Medulla oblongata (tissue), 1 donor: ENCODE measurements at regions not wholly inside any gene's neighbourhood (a gene's known extent, or its start where the extent isn't known, plus 50 kb on each side); places are given as distances from the start of the nearest gene placed in this dataset.
A peak's percentile ranks its signal among the peaks of the same experiment; 100 is the strongest.
"Not testable (repeated sequence)": the region's sequence is repeated elsewhere in the genome, so short reads cannot be mapped to it uniquely, and the experiment has no call there.

ENCODE experiments used
- DNase-seq: peaks from one replicate; pipeline ENCODE4 v3.0.0-alpha.2; 2015; ENCODE audit errors: extremely low spot score

- not testable (repeated sequence) for DNase-seq
These were observed 63.3 kb upstream of the CEP78 start for GRCh38 chr9:78172610-78173009.

DNA sequence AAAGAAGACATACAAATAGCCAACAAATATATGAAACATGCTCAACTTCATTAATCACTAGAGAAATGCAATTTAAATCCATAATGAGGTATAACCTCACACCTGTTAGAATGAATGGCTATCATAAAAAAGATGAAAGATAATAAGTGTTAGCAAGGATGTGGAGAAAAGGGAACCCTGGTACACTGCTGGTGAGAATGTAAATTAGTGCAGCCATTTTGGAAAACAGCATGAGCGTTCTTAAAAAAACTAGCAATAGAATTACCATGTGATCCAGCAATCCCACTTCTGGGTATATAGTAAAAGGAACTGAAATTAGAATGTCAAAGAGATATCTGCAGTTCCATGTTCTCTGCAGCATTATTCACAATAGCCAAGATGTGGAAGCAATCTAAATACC, 64.2 kb upstream of the CEP78 start:
- DNase-seq: no peak

DNA sequence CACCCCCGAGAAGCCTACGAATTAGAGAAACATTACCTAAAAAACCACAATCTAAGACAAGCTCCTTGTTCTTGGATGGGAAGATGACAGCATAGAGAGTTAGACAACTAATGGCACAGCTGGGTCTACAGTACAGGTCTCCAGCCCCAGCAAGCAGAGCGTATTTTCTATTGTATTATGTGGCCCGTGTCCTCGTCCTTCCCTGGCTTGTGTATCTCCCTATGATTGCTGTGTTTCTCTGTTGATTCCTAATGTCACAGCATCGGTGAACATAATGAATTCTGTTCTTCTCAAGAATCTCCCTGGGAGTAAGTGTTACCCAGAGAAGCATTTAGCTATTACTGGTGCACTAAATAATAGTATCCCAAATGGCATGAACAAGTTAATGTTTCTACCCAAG, 66.8 kb upstream of the CEP78 start:
- DNase-seq: no peak

GRCh38 chr9:78167356-78167755, 68.5 kb upstream of the CEP78 start:
- no peak for DNase-seq

- DNase-seq: no peak
These were observed 72.0 kb upstream of the CEP78 start for GRCh38 chr9:78163834-78164233.

- no peak for DNase-seq
These were observed 77.6 kb upstream of the CEP78 start for GRCh38 chr9:78158286-78158685.

DNA sequence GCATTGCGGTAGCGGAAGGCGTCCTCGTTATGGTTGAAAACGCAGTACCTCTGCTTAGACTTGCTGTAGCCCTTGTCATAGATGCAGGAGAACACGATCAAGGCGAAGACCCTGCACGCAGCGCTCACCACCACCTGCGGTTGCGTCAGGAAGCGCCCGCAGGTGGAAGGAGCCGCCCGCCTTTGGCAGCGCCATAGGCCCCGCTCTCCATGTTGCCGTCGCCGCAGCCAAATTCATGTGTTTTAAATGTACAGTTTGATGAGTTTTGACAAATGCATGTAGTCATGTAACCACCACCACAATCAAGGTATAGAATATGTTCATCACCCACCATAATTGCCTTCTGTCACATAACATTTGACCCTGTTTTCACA, 84.9 kb upstream of the CEP78 start:
- DNase-seq: no peak

DNA sequence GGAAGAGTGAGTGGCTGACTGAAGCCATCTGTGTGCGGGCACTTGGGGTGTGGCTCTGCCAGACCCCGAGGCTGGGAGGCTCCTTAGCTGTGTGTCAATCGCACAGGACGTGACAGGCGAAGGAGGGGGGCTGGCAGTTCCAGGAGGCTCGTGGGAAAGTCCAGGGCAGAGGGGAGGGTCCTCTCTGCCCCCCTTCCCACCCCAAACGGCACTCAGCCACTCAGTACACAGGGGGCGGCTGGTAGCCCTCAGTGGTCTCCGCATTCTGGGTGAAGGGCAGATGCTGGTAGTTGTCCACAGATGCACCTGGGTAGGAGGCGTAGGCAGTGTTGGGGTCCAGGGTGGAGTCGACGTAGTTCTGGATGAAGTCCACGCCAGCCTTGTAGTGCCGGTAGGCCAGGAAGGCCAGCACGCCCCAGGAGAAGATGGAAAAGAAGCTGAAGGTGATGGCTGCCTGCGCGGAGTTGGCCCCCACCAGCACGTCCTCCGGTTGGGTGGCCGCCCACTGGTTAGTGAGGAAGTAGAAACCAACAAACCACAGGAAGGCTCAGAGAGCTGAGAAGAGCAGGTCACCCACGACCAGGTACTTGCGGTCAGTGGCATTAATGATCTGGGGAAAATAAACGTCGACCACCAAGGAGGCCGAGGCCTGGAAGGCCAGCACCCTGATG, 85.4 kb upstream of the CEP78 start:
- no peak for DNase-seq

GRCh38 chr9:78149702-78150291, 86.1 kb upstream of the CEP78 start:
- DNase-seq: no peak

- no peak for DNase-seq
These were observed 89.6 kb upstream of the CEP78 start for GRCh38 chr9:78146241-78146640.

DNA sequence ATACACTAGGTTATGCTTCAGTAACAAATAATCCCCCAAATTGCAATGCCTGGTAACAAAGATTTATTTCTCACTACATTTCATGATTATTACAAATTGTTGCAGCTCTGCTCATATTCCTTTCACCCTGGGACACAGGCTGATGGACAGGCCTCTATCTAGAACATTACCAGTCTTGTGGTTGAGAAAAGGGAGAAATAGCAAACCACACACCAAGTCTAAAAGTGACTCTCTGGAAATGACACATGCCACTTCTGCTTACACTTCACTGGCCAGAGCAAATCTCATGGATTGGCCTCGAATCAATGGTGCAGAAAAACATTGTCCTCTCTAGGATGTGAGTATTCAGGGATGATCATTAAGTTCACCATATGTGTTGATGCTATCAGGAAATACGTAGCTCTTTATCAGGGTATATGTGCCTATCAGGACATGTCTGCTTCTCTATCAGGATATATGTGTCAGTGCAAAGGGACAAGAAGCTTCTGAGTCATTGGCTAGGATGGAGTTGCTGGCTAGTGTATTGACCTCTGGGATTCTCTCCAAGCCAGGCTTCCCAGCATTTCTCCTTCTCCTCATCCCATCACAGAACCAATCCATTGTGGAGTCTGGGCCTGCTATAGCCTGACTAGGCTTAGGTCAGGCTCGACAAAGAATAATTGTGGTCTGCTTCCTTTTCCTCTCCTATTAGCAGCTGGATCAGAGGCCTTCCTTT, 91.1 kb upstream of the CEP78 start:
- DNase-seq: peak; percentile 57

DNA sequence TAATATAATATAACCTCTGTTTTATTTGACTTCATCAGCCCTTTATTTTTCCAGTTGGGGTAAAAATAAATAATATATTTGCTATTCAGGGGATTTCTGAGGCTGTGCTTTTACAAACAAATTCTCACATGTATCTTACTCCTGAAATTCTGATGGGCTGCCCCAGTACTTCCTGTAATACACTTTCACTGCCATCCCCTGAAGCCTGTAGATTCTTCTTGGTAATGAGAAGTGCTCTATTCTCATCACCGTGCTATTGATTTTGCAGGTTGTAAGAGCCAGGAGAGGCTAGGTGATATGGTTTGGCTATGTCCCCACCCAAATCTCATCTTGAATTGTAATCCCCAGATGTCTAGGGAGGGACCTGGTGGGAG, 91.9 kb upstream of the CEP78 start:
- no peak for DNase-seq

- DNase-seq: no peak
These were observed 92.4 kb upstream of the CEP78 start for GRCh38 chr9:78143281-78144007.

GRCh38 chr9:78142264-78142663, 93.6 kb upstream of the CEP78 start:
- not testable (repeated sequence) for DNase-seq

- no peak for DNase-seq
These were observed 102.1 kb upstream of the CEP78 start for GRCh38 chr9:78133751-78134150.

- DNase-seq: peak; percentile 29
These were observed 101.1 kb upstream of the GNAQ start for GRCh38 chr9:78132701-78133058.

- DNase-seq: peak; percentile 61
These were observed 100.5 kb upstream of the GNAQ start for GRCh38 chr9:78131969-78132700.

DNA sequence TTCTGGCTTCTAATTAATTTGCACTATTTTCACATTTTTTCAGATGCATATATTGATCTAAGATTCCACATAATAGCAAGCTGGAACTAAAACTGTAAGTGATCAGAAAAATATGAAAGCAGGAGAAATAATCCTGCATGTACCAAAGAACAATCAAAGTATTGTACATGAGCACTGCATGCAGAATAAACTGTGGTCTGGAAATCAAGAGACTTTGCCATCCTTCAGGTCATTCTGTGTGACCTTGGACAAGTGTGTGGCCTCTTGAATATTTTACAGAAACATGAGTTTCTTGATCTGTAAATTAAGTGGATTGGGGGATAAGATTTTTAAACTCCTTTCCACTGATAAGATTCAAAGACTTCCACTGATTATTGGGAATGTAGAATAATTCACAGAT, 99.2 kb upstream of the GNAQ start:
- DNase-seq: peak; percentile 35

- DNase-seq: peak; percentile 94
These were observed 98.4 kb upstream of the GNAQ start for GRCh38 chr9:78130004-78130403.

DNA sequence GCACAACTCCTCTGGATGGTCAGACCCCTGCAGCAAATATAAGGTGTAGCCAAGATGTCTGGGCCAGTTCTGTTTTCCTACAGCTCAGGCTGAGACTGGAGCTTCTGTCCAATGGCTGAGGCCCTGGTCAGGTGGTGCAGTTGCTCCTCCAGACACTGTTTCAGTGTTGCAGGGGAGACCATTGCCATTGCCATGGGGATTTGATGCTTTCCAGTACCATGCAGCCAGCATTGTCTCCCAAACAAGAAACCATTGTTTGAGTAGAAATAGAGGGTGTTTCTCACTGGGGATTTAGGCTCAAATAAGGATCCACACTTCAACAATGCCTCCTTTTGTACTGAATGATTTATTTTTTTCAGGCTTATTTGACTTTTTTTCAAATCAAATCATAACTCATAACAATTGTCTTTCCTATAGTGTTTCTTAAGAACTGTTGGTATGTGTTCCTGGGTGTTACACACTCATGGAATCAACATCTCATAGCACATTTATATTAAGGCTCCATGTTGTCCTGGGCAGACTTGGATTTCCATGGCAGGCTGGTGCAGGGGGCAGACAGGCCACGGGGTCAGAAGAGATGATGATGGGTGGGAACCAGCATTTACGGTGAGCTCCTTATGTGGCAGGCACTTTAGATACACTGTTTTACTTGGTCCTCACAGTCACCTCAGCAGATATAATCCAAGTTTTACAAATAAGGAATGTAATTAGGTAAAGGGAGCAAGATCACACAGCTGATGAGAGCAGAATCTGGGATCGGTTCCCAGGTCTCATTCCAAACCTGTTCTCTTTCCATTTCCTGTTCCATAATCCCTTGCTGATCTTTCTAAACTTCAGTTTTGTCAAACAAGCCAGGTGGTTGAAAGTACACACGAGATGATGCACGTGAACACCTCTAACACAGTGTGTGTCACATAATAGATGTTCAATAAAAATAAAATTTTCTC, 95.9 kb upstream of the GNAQ start:
- peak; percentile 98 for DNase-seq

- no peak for DNase-seq
These were observed 92.2 kb upstream of the GNAQ start for GRCh38 chr9:78123808-78124207.
